ENCODE measurements at regions not wholly inside any gene's neighbourhood (a gene's known extent, or its start where the extent isn't known, plus 50 kb on each side); places are given as distances from the start of the nearest gene placed in this dataset.
A peak's percentile ranks its signal among the peaks of the same experiment; 100 is the strongest.
"Not testable (repeated sequence)": the region's sequence is repeated elsewhere in the genome, so short reads cannot be mapped to it uniquely, and the experiment has no call there.

GRCh38 chr2:20123871-20124594 lies 72.6 kb upstream of the LAPTM4A start:
- DNase-seq (ENCODE audit: low spot score in 2 of 2) (no peak), ATAC-seq (no peak)
- H3K4me1 Mint-ChIP-seq: no peaks in the 10 kb centered on the region
- no peak overlapping the region for H3K4me3 Mint-ChIP-seq
- H3K9me3 Mint-ChIP-seq: no peaks in the 10 kb centered on the region
- no peaks in the 10 kb centered on the region for H3K36me3 Mint-ChIP-seq
- H3K27ac Mint-ChIP-seq: no peak overlapping the region

GRCh38 chr2:20122864-20123263 lies 71.4 kb upstream of the LAPTM4A start:
- Mint-ChIP-seq H3K36me3 (no peaks in the 10 kb centered on the region), H3K4me1 (no peaks in the 10 kb centered on the region), H3K9me3 (no peaks in the 10 kb centered on the region), H3K27ac (no peak overlapping the region), H3K4me3 (no peak overlapping the region)
- ATAC-seq (peak; percentile 38), DNase-seq (ENCODE audit: low spot score in 2 of 2) (no peak)

- no peaks in the 10 kb centered on the region for H3K36me3 Mint-ChIP-seq
- no peaks in the 10 kb centered on the region for H3K4me1 Mint-ChIP-seq
- H3K27ac Mint-ChIP-seq: no peak overlapping the region
- no peak for ATAC-seq
- no peaks in the 10 kb centered on the region for H3K9me3 Mint-ChIP-seq
- H3K4me3 Mint-ChIP-seq: no peak overlapping the region
- no peak for DNase-seq (ENCODE audit: low spot score in 2 of 2)
These were observed 69.4 kb upstream of the LAPTM4A start for GRCh38 chr2:20120569-20121416.

- no peak for ATAC-seq
These were observed 66.6 kb upstream of the LAPTM4A start for GRCh38 chr2:20118051-20118450.

GRCh38 chr2:20115902-20116301 lies 64.5 kb upstream of the LAPTM4A start:
- H3K36me3 Mint-ChIP-seq: no peaks in the 10 kb centered on the region
- H3K4me1 Mint-ChIP-seq: no peaks in the 10 kb centered on the region
- no peaks in the 10 kb centered on the region for H3K9me3 Mint-ChIP-seq
- no peak for DNase-seq (ENCODE audit: low spot score in 2 of 2)
- no peak for ATAC-seq
- H3K27ac Mint-ChIP-seq: no peak overlapping the region
- H3K4me3 Mint-ChIP-seq: no peak overlapping the region

More at GRCh38 chr2:20118051-20118450, 66.6 kb upstream of the LAPTM4A start:
- H3K4me3 Mint-ChIP-seq: no peak overlapping the region
- no peak overlapping the region for H3K27ac Mint-ChIP-seq
- no peaks in the 10 kb centered on the region for H3K4me1 Mint-ChIP-seq
- H3K36me3 Mint-ChIP-seq: no peaks in the 10 kb centered on the region
- H3K9me3 Mint-ChIP-seq: no peaks in the 10 kb centered on the region
- DNase-seq (ENCODE audit: low spot score in 2 of 2): no peak

- no peaks in the 10 kb centered on the region for H3K9me3 Mint-ChIP-seq
- ATAC-seq: no peak
- H3K4me3 Mint-ChIP-seq: no peak overlapping the region
- H3K36me3 Mint-ChIP-seq: no peaks in the 10 kb centered on the region
- no peak overlapping the region for H3K27ac Mint-ChIP-seq
- no peaks in the 10 kb centered on the region for H3K4me1 Mint-ChIP-seq
- DNase-seq (ENCODE audit: low spot score in 2 of 2): no peak
These were observed 63.9 kb upstream of the LAPTM4A start for GRCh38 chr2:20115374-20115773.

GRCh38 chr2:20113986-20114938 lies 62.8 kb upstream of the LAPTM4A start:
- no peaks in the 10 kb centered on the region for H3K9me3 Mint-ChIP-seq

GRCh38 chr2:20113004-20113796 lies 61.8 kb upstream of the LAPTM4A start:
- Mint-ChIP-seq H3K4me1 (no peaks in the 10 kb centered on the region), H3K4me3 (no peak overlapping the region), H3K27ac (no peak overlapping the region), H3K9me3 (no peaks in the 10 kb centered on the region), H3K36me3 (no peaks in the 10 kb centered on the region)
- DNase-seq (ENCODE audit: low spot score in 2 of 2): no peak
- ATAC-seq: no peak

More at GRCh38 chr2:20113986-20114938, 62.8 kb upstream of the LAPTM4A start:
- Mint-ChIP-seq H3K4me3 (no peak overlapping the region), H3K27ac (no peak overlapping the region), H3K4me1 (no peaks in the 10 kb centered on the region), H3K36me3 (no peaks in the 10 kb centered on the region)
- DNase-seq (ENCODE audit: low spot score in 2 of 2) (no peak), ATAC-seq (no peak)

GRCh38 chr2:20112361-20112760 lies 60.9 kb upstream of the LAPTM4A start:
- H3K9me3 Mint-ChIP-seq; ATAC-seq; H3K36me3 Mint-ChIP-seq; H3K4me3 Mint-ChIP-seq; H3K4me1 Mint-ChIP-seq; DNase-seq (ENCODE audit: low spot score in 2 of 2); H3K27ac Mint-ChIP-seq: not testable (repeated sequence)

GRCh38 chr2:20111311-20112131 lies 60.1 kb upstream of the LAPTM4A start:
- Mint-ChIP-seq H3K4me1 (peaks cover 6% of the 10 kb centered on the region), H3K9me3 (no peaks in the 10 kb centered on the region), H3K27ac (peak overlapping the region; percentile 37), H3K4me3 (no peak overlapping the region), H3K36me3 (no peaks in the 10 kb centered on the region)
- DNase-seq (ENCODE audit: low spot score in 2 of 2) (no peak), ATAC-seq (peak; percentile 25)

GRCh38 chr2:20110876-20111275 lies 59.4 kb upstream of the LAPTM4A start:
- ATAC-seq (no peak), DNase-seq (ENCODE audit: low spot score in 2 of 2) (no peak)
- Mint-ChIP-seq H3K4me1 (peaks cover 8% of the 10 kb centered on the region), H3K27ac (peak overlapping the region; percentile 37), H3K9me3 (no peaks in the 10 kb centered on the region), H3K4me3 (no peak overlapping the region), H3K36me3 (no peaks in the 10 kb centered on the region)

GRCh38 chr2:20110383-20110782 lies 59.0 kb upstream of the LAPTM4A start:
- Mint-ChIP-seq H3K9me3 (no peaks in the 10 kb centered on the region), H3K27ac (no peak overlapping the region), H3K4me3 (no peak overlapping the region), H3K36me3 (no peaks in the 10 kb centered on the region), H3K4me1 (peaks cover 8% of the 10 kb centered on the region)
- DNase-seq (ENCODE audit: low spot score in 2 of 2) (no peak), ATAC-seq (no peak)

- Mint-ChIP-seq H3K36me3 (no peaks in the 10 kb centered on the region), H3K4me1 (peaks cover 8% of the 10 kb centered on the region), H3K9me3 (no peaks in the 10 kb centered on the region), H3K27ac (no peak overlapping the region), H3K4me3 (no peak overlapping the region)
- DNase-seq (ENCODE audit: low spot score in 2 of 2) (no peak), ATAC-seq (no peak)
These were observed 57.4 kb upstream of the LAPTM4A start for GRCh38 chr2:20108655-20109396.
